GM23248 (cell line): ENCODE measurements at regions not wholly inside any gene's neighbourhood (a gene's known extent, or its start where the extent isn't known, plus 50 kb on each side); places are given as distances from the start of the nearest gene placed in this dataset.

ENCODE experiments used
- DNase-seq: peaks from one replicate; pipeline ENCODE4 v3.0.0-alpha.2; 2015
- H2AFZ ChIP-seq: fragments of 200-600 bp; sonication (generic); 2 replicates; pipeline ENCODE4 v1.6.1; 2016; ENCODE audit warnings: antibody characterized with exemption
- H3F3A ChIP-seq: fragments of 200-600 bp; sonication (generic); 2 replicates; pipeline ENCODE4 v1.6.1; 2016; ENCODE audit warnings: mild to moderate bottlenecking, antibody characterized with exemption, mixed run types; ENCODE audit not compliant: insufficient read depth
- H3K27ac ChIP-seq: fragments of 200-600 bp; sonication (generic); 2 replicates; pipeline ENCODE4 v1.5.1; 2016; ENCODE audit warnings: mild to moderate bottlenecking
- H3K27me3 ChIP-seq: fragments of 200-600 bp; sonication (generic); replicated peaks from 2 replicates; pipeline ENCODE4 v1.6.1; 2016; ENCODE audit warnings: mild to moderate bottlenecking; ENCODE audit not compliant: insufficient read depth
- H3K36me3 ChIP-seq: fragments of 200-600 bp; sonication (generic); 2 replicates; pipeline ENCODE4 v1.6.1; 2016; ENCODE audit warnings: low read depth, mild to moderate bottlenecking
- H3K4me1 ChIP-seq: fragments of 200-600 bp; sonication (generic); 2 replicates; pipeline ENCODE4 v1.6.1; 2016; ENCODE audit warnings: mild to moderate bottlenecking; ENCODE audit not compliant: insufficient read depth
- H3K4me2 ChIP-seq: fragments of 200-600 bp; sonication (generic); one replicate; pipeline ENCODE4 v1.6.1; 2016; ENCODE audit warnings: mild to moderate bottlenecking; ENCODE audit not compliant: unreplicated experiment
- H3K4me3 ChIP-seq: fragments of 200-600 bp; sonication (generic); 2 replicates; pipeline ENCODE4 v1.5.1; 2016; ENCODE audit warnings: mild to moderate bottlenecking
- H3K79me2 ChIP-seq: fragments of 200-600 bp; sonication (generic); 2 replicates; pipeline ENCODE4 v1.6.1; 2016; ENCODE audit warnings: mild to moderate bottlenecking; ENCODE audit not compliant: insufficient read depth
- H3K9ac ChIP-seq: fragments of 200-600 bp; sonication (generic); 2 replicates; pipeline ENCODE4 v1.6.1; 2016; ENCODE audit warnings: mild to moderate bottlenecking
- H3K9me2 ChIP-seq: fragments of 200-600 bp; sonication (generic); 2 replicates; pipeline ENCODE4 v1.6.1; 2016; ENCODE audit warnings: mixed run types, mild to moderate bottlenecking, moderate library complexity; ENCODE audit not compliant: insufficient read depth
- H3K9me3 ChIP-seq: fragments of 200-600 bp; sonication (generic); one replicate; pipeline ENCODE4 v1.6.1; 2017; ENCODE audit warnings: low read depth
- H4K20me1 ChIP-seq: fragments of 200-600 bp; sonication (generic); 2 replicates; pipeline ENCODE4 v1.6.0; 2016; ENCODE audit not compliant: insufficient read depth
- EZH2 ChIP-seq: fragments of 200-600 bp; sonication (generic); IDR thresholded peaks from 2 replicates; pipeline ENCODE4 v1.6.1; 2018; ENCODE audit warnings: antibody characterized with exemption, mild to moderate bottlenecking; ENCODE audit not compliant: insufficient read depth, poor library complexity, severe bottlenecking
- EZH2phosphoT487 ChIP-seq: fragments of 200-600 bp; sonication (generic); IDR thresholded peaks from 2 replicates; pipeline ENCODE4 v1.6.1; 2018; ENCODE audit warnings: antibody characterized with exemption, moderate library complexity, mild to moderate bottlenecking, low read depth; ENCODE audit not compliant: insufficient read depth
- WGBS, 2 experiments: methylation state at CpG; one replicate each; pipeline ENCODE4 v1.1.6; 2015 to 2017; ENCODE audit warnings: low lambda C conversion rate in 2 of 2, low coverage in 1 of 2; ENCODE audit errors: missing lambda C conversion rate in 2 of 2; 5-methylcytosine and 5-hydroxymethylcytosine counted together
- in situ Hi-C: fragments of 300-500 bp; cut with MboI; formaldehyde crosslinking; loops from 2 replicates; pipeline ENCODE4 v1.15.0; 2020

DNA sequence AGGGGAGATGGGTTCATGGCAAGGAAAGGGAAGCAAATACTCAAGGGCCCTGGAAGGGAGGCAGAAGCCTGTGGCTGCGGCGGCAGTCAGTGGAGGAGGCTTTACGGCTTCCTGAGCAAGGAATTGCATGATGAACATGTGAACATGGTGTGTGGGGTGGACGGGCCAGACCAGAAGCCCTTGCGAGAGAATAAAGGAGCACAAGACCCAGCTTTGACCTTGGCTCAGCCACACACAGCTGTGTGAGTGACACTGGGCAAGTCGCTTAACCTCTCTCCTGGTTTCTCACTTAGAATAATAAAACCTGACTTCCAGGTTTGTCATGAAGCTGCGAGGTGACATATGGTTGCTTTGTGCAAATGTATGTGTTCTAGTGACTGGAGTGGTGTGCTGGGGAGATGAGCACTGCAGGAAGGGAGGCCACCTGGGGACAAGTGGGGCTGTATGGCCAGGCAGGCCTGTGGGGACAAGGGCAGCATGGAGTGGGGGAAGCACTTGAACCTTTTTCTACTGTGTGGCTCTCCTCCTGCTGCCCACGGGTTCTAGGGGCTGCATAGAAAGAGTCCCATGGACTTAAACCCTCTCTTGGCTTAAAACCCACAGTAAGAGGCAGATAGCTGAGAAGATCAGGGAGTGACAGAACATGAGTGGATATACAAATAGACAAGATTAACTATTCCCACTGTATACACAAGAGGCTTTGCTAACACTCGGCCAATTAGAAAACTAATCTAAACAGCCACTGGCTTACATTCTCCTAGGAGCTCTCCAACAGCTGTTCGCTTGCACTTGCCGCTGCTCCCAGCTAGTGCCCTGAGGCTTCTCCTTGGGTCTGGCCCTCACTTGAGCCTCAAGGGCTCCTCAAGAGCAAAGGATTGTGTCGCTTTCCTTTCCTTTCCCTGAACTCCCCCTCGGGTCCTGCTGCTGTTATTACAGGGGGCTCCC lies 67.3 kb upstream of the CDON start:
- DNase-seq, result no peak
- Histone ChIP-seq H3K9ac (no peak overlapping the region), H3K27me3 (no peaks in the 10 kb centered on the region), H3K4me3 (no peak overlapping the region), H3K79me2 (no peaks in the 10 kb centered on the region), H2AFZ (no peak overlapping the region), H3K36me3 (no peaks in the 10 kb centered on the region), H3K9me2 (no peaks in the 10 kb centered on the region), H3F3A (0 out of 2 replicates have a peak, but pooled peaks cover 6% of the 10 kb centered on the region), H3K9me3 (no peaks in the 10 kb centered on the region), H3K27ac (no peak overlapping the region), H4K20me1 (no peaks in the 10 kb centered on the region), H3K4me1 (peaks cover 21% of the 10 kb centered on the region), H3K4me2 (no peak overlapping the region)
- in situ Hi-C loops, result no loop called here
- 82 to 84% methylated on average over 13 of the region's 13 CpGs for WGBS, 2 experiments
- TF ChIP-seq EZH2phosphoT487 (no peak), EZH2 (no peak)

DNA sequence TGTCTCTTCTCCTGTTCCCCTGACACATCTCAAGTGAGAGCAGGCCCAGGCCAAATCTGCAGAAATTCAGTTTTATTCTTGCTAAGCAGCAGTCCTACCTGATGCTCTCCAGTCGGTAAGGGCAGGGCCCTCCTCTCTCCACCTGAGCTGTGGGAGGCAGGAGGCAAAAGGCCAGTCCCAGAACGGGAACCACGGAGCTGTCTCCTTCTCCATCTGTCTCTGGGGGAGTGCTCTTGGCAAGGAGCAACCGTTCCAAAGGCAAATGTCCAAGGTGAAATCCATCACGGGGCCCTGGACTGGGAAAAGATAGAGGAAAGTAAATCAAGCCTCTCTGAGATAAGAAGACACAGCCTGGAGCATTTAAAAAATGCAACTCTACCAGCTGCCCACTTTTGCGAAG lies 65.2 kb upstream of the CDON start:
- in situ Hi-C loops, result no loop called here
- Histone ChIP-seq H3K9me3 (no peaks in the 10 kb centered on the region), H3K36me3 (no peaks in the 10 kb centered on the region), H3K4me1 (peaks cover 27% of the 10 kb centered on the region), H3K9ac (no peak overlapping the region), H3K79me2 (no peaks in the 10 kb centered on the region), H3K27ac (no peak overlapping the region), H3K4me3 (no peak overlapping the region), H4K20me1 (no peaks in the 10 kb centered on the region), H3K9me2 (no peaks in the 10 kb centered on the region), H2AFZ (peak overlapping the region; percentile 39), H3F3A (peaks cover 7% of the 10 kb centered on the region; the same call in 1 of the 2 replicates), H3K4me2 (no peak overlapping the region), H3K27me3 (no peaks in the 10 kb centered on the region)
- TF ChIP-seq EZH2phosphoT487 (no peak), EZH2 (no peak)
- WGBS, 2 experiments, result 22 to 29% methylated on average over 6 of the region's 6 CpGs
- DNase-seq, result no peak

DNA sequence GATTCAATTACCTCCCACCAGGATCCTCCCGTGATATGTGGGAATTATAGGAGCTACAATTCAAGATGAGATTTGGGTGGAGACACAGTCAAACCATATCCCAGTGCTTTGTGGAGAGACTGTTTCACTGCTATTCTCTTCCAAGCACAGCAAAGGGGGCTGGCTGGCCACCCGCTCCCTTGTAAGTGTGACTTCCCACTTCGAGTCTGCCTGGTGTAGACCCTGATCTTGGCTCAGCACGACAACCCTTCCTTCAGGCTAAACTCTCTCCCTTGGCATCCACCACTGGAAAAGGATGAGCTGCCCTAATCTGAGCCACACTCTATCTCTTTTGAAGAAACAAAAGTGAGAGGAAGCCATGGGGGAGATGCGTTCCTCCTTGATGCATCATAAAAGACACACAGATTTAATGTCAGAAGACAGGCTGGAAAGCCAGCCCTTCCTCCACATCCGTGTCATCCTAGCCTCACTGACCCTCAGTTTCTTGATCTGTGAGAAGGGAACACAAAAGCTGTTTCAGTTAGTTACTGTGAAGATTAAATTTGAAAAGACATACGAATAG lies 64.7 kb upstream of the CDON start:
- H3K27ac ChIP-seq, result no peak overlapping the region
- H3K79me2 ChIP-seq, result no peaks in the 10 kb centered on the region
- H3K9me3 ChIP-seq, result no peaks in the 10 kb centered on the region
- peaks cover 10% of the 10 kb centered on the region for H3F3A ChIP-seq
- H3K27me3 ChIP-seq, result no peaks in the 10 kb centered on the region
- peak overlapping the region; percentile 39; the same call in 1 of the 2 replicates for H2AFZ ChIP-seq
- H4K20me1 ChIP-seq, result no peaks in the 10 kb centered on the region
- TF ChIP-seq EZH2phosphoT487 (no peak), EZH2 (no peak)
- H3K4me2 ChIP-seq, result no peak overlapping the region
- no peaks in the 10 kb centered on the region for H3K36me3 ChIP-seq
- H3K4me1 ChIP-seq, result peaks cover 30% of the 10 kb centered on the region
- in situ Hi-C loops, result no loop called here
- DNase-seq, result peak; percentile 53
- H3K4me3 ChIP-seq, result no peak overlapping the region
- 20 to 22% methylated on average over 7 of the region's 7 CpGs for WGBS, 2 experiments
- H3K9me2 ChIP-seq, result no peaks in the 10 kb centered on the region
- H3K9ac ChIP-seq, result no peak overlapping the region

DNA sequence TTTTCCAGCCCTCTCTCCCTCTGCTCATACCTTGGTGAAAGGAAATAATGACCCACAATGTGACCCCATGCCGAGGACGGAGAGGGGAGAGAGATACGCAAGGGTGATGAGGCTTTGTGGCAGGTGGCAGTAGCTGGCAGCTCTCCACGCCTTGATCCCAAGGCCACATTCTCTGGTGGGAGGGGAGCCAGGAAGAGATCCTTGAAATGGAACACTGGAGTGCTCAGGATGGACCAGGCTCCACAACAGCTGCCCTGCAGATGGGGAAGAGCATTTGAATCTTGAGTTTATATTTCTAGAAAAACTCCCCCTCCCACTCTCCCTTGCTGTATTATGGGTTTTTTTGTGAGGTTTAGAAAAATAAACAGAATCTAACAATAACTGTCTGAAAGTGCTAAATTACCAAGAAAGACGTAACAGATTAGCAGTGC lies 61.6 kb upstream of the CDON start:
- Histone ChIP-seq H3K36me3 (no peaks in the 10 kb centered on the region), H3K79me2 (no peaks in the 10 kb centered on the region), H3K4me2 (no peak overlapping the region), H3K4me3 (no peak overlapping the region), H3K27me3 (no peaks in the 10 kb centered on the region), H3K4me1 (peaks cover 25% of the 10 kb centered on the region), H3K9ac (no peak overlapping the region), H3K27ac (no peak overlapping the region), H4K20me1 (no peaks in the 10 kb centered on the region), H3K9me2 (no peaks in the 10 kb centered on the region), H3K9me3 (no peaks in the 10 kb centered on the region), H2AFZ (no peak overlapping the region), H3F3A (peaks cover 16% of the 10 kb centered on the region)
- no peak for TF ChIP-seq EZH2
- TF ChIP-seq EZH2phosphoT487, result no peak
- no peak for DNase-seq
- in situ Hi-C loops, result no loop called here
- 51 to 54% methylated on average over 5 of the region's 5 CpGs for WGBS, 2 experiments
